Stromal cell of bone marrow (primary cell): ENCODE measurements at regions not wholly inside any gene's neighbourhood (a gene's known extent, or its start where the extent isn't known, plus 50 kb on each side); places are given as distances from the start of the nearest gene placed in this dataset.
"Not testable (repeated sequence)": the region's sequence is repeated elsewhere in the genome, so short reads cannot be mapped to it uniquely, and the experiment has no call there.

Experiments
- DNase-seq: peaks from one replicate; pipeline ENCODE4 v3.0.0-alpha.2; 2012; ENCODE audit warnings: low read depth

DNA sequence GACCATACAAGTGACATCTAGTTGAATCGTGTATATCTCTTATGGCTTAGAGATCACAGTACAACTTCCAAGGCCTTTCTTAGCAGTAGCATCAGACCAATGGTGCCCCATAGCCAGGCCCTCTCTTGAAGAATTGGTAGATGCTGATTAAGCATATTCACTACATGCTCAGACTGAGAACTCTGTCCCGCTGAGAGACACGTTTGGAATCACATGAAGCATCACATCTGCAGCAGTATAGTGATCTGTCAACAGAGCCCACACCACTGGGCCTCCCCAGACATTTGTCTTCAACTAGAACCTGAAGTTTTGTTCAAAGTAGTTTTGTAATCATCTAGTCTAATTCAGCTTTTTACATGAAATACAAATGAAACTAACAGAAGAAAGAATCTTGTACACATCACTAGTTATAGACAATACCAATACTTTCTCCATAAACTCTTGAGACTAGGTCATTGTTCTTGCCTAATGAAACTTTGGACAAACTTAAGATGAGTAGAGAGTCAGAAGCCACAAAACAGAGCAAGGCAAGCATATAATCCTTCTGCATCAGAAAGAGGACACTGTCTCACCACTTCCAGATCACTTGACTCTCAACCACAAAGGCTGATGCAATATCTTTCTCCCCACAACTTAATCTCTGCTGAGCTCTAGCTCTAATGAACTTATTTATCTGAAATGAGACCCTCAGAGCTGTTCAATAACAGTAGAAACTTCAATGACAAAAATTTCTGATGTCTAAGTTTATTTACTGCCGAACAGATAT lies 182.7 kb downstream of the TBX18 start:
- DNase-seq: peak; percentile 78

DNA sequence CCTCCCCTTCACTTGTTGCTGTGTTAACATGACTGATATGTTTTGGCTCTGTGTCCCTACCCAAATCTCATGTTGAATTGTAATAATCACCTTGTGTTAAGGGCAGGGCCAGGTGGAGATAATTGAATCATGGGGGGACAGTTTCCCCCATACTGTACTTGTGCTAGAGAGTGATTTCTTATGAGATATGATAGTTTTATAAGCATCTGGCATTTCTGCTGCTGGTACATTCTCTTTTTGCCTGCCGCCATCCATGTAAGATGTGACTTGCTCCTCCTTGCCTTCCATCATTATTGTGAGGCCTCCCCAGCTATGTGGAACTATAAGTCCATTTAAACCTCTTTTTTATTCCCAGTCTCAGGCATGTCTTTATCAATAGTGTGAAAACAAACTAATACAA lies 185.0 kb downstream of the TBX18 start:
- DNase-seq: no peak

DNA sequence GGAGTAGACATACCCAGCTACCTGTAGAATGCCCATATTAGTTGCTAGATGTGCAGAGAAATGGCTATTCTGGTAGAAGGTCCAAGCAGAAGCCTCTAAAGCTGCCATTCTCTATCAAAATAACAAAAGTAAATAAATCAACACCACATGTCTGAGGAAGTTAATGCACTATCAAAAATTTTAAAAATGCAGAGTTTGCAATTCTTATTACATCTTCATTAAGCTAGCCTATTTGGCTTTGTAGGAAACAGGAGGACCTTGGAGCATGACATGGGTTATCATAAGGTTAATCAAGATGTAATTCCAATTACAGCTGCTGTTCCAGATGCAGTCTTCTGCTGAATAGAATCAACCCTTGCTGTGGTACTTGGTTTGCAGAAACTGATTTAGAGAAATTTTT lies 188.4 kb downstream of the TBX18 start:
- no peak for DNase-seq

DNA sequence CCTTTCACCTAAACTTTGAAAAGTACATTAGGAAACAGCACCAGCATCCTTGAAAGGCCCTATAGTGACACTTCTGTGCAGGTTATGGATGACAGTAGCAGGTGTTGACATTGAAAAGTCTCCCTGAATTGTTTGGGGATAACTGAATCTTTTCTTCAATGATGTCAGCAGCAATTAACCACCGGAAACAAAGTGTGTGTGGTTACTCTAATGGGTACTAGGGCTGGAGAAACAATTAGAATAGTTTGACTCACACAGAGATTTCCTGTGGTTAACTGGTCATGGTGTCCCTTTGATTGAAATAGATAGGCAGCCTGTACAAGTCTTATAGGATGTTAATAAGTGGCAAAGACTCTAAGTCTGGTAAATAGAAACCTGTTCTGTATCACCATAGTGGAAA lies 189.1 kb downstream of the TBX18 start:
- DNase-seq: no peak

DNA sequence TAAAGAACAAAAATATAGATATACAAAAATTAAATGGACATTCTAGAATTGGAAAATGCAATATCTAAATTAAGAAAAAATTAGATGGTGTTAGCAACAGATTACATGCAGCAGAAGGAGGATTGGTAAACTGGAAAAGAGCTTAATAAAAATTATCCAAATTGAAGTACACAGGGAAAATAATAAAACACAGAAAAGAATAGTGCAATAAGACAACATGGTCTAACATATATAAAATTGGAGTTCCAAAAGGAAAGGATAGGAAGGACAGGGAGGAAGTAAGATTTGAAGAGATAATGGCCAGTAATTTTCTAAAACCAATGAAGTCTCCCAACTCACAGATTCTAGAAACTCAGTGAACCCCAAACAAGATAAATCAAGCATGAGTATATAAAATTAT lies 194.5 kb downstream of the TBX18 start:
- DNase-seq: no peak

DNA sequence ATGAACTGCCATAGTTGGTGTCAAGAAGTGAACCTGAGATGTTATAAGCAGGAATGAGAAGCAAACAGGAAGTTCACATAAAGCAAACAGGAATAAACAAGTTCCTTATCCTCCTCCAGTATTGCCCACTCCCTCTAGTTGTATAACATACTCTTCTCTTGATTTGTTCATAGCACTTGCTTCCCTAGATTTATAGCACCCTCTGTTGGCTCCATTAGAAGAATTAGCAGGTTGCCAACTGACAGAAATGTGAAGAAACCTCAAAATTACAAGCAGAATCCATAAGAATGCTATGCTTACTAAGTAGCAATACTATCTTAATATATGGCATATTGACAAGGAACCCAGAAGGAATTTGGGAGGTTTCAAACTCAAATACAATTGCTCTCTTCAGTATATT lies 195.4 kb downstream of the TBX18 start:
- no peak for DNase-seq

DNA sequence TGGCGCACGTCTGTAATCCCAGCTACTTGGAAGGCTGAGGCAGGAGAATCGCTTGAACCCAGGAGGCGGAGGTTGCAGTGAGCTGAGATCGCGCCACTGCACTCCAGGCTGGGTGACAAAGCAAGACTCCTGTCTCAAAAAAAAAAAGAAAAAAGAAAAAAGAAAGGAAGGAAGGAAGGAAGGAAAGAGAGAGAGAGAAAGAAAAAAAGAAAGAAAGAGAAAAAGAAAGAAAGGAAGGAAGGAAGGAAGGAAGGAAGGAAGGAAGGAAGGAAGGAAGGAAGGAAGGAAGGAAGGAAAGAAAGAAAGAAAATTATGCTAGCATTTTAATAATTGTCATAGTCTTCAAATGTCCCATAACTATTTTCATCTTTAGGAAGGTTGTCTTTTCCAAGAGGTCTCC lies 198.7 kb downstream of the TBX18 start:
- DNase-seq: not testable (repeated sequence)

DNA sequence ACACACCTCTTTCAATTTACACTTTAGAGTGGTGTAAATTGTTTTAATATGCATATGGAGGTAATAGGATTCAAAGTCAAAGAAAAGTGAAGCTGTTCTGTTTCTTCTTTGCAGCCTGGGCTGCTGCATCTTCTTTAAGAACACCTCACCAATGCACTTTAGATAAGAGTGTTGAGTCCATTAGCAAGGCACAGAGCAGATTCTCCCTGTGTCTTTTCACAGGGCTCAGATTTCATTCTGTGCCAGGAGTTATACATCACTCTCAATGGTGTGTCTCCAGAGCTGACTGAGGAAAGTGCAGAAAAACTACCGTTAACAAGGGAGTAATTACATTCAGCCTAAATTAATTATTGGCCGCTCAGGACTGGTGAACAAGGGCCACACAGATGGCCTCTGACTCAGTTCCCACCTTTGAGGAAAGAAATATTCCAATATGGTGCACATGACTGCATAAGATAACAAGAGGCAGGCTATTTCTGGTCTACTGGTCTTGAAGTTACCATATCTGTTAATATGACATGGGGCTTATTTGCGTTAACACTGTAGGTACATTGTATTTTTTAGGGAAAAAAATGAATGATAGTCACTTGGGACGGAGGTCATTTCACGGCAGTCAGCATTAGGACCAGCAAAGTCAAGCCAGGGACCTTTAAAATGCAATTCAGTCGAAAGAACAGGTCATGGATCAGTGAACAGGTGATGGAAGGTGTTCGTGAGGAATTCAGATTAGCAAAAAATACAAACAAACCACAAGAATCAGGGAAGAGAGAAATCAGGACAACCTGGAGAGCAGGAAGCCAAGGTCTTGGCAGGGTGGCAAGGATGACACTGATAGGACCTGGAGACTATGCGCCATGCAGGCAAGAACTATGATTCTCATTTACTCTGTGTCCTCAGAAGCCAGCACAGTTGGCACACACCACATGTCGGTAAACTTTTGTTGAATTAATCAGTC lies 203.7 kb downstream of the TBX18 start:
- no peak for DNase-seq

DNA sequence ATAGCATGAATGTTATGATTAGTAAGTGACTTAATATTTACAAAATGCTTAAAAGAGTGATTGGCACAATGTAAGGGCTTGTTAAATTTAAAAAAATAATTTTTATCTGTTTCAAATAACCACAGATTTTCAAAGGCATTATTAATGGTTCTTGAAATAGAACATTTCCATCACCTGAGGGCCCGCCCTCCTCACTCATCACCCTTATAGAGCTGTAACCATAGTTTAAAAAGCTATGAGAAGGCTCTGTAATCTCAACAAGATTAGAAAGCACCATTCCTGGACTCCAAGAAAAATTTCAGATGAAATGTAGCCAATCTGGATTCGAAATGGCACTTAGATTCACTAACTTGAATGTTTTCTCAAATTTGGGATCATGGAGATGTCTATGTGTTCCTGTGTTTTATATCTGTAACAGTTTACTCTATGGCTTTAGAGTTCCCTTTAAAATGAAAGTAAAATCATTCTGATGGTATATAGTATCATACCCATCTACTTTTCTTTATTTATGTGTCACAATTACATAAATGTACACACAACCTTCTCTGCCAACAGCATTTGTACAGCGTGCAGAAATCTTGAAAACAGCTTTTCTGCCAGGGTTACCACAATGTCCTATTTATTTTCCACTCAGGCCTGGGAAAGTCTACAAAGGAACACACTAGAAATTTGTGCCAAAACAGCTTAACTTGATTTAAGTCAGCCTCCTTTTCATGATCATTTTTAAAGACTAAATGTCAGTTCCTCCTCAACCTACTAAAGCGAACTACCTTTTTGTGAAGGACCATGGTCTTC lies 207.7 kb downstream of the TBX18 start:
- DNase-seq: no peak

DNA sequence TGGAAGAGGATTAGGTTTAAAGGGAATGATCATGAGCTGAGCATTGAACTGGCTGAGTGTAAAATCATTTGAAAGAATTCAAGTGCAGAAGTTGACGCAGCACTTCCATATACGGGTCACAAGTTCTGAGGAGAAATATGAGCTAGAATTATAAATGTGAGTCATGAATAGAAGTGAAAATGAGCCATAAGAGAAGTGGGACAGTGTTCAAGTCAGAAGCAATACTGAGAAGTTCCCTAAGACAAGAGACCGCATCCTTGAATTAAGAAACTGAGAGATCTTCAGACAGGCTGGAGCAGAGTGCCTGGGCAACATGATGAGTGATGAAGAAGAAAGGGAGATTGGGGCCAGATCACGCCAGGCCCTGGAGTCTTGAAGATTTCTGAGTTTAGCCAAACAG lies 209.7 kb downstream of the TBX18 start:
- peak; percentile 23 for DNase-seq

DNA sequence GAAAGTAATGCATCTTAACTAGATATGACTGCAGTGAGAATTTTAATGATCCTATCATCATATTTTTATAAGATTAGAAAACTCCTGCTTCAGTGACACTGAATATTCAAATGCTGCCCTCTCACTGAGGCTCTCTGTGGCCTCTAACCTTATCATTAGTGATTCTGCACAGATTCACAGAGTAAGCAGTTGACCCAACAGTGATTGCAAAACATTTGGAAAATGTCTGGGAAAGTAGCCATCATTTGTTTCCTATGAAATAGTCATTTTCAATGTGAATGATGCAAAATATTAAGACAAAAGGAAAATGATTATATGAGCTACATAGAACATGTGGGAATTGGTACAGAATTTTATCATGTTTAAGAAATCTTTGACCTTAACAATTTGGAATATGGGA lies 210.3 kb downstream of the TBX18 start:
- peak; percentile 80 for DNase-seq

DNA sequence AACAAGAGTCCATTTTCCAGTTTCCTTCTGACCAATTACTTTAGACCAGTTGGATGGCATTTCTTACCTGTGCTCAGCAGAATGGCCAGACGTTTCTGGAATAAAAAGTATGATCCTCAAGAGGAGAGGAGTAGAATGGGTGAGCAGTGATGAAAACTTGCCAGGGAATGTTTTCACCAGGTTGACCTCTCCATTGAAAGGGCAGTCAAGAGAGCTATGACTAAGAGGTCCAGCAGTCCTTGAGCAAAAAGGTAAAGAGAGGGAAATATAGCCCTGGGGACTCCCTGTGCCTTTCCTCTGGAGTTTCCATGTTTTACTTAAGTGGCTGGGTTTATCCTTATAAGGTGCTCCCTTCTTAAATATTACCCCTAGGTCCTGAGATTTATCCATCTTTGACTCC lies 210.9 kb downstream of the TBX18 start:
- DNase-seq: no peak

DNA sequence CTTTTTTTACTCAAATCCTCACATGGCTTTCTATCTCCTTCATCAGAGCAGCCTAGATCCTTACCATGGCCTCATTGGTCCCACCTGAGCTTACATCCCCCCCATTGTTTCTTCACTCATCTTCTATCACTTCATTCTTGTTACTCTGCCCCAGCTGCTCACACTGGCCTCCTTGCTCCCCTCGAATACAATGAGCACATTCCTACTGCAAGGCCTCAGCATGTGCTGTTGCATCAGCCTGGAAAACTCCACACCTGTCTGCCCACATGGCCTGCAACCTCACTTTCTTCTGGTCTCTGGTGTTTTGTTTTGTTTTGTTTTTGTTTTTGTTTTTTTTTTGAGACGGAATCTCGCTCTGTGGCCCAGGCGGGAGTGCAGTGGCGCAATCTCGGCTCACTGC lies 212.6 kb downstream of the TBX18 start:
- DNase-seq: no peak

DNA sequence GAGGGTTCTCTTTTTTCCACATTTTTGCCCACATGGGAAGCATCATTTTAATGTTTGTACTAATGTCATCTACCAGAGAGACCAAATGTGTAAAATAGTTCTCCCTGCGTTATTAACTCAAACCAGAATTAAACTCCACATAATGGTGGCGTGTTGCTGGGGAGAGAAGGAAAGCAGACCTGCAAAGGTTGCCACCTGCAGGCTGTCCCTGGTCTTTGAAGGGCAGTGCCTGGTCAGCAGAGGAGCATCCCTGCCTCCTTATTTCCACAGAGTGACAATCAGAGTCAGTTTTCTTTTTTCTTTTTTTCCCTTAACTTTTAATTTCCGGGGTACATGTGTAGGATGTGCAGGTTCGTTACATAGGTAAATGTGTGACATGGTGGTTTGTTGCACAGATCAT lies 214.5 kb downstream of the TBX18 start:
- no peak for DNase-seq

DNA sequence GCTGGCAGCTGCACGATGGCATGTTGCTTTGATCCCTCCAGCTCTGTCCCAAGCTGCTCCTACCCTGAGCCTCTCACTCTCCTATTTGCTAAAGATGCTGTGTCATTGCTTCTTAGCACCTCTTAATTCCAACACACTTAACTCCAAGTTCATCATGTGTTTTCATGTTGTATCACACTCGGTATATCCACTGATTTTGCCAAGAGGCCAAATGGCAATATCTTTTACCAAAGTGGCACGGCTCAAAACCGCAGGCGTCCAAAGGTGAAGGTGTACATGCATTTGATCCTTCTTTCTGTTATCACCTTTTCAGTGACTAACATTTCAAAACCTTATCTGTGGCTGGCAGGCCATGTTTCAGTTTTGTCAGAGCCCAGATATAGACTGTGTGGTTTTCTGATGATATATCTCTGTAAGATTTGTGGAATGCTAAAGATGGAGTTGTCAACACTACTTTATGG lies 217.0 kb downstream of the TBX18 start:
- DNase-seq: no peak

DNA sequence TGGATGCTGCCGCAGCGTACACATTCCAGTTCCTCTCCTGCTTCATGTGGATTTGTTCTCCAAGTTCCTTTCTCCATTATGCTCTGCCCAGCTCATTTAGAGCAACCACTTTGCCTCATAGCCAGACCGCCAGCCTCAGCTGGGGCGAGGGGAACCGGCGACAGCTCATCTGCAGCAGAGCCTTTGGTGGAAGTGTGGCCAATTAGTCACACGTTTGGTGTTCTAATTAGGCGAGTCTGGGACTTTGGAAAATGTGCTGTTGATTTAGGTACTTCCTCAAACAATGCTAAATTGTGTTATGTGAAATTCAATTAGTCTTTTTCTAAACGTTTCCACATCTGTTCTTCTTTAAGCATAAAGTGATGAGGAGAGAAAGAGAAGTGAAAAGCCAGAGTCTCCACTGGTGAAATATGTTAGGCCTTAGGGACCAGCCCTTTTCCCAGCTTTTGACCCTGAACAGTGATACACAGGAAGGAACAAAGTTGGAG lies 217.9 kb downstream of the TBX18 start:
- peak; percentile 62 for DNase-seq

DNA sequence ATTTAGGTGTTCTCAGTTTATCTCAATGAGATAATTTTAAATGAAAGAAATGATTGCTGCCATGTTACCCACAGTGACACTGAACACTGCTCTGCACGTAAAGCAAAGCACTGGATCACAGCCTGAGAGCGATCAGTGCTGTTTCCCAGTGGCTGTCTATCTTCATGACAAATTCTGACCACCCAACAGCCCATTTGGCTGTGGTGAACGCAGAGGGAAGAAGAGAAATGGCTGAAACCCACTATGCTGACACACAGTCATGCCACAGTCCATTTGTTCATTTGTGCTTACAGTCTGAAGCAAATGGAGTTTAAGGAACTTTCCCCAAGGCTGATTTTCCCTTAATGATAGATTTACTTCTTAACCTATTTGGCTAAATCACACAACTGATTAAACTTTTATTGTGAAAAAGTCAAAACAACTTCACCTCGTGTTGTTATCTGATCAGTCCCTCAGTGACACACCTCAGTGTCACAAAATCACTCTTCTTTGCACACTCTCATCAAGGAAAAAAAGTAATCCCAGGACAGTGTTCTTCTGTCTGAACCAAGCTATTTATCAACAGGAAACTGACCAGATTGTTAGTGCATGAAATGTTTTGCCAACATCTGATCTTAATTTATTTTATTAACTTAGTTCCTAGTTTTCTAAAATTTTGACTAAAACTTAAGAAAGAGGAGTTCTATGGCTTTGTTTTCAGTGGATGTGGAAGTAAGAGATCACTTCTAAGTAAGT lies 225.1 kb downstream of the TBX18 start:
- DNase-seq: no peak

DNA sequence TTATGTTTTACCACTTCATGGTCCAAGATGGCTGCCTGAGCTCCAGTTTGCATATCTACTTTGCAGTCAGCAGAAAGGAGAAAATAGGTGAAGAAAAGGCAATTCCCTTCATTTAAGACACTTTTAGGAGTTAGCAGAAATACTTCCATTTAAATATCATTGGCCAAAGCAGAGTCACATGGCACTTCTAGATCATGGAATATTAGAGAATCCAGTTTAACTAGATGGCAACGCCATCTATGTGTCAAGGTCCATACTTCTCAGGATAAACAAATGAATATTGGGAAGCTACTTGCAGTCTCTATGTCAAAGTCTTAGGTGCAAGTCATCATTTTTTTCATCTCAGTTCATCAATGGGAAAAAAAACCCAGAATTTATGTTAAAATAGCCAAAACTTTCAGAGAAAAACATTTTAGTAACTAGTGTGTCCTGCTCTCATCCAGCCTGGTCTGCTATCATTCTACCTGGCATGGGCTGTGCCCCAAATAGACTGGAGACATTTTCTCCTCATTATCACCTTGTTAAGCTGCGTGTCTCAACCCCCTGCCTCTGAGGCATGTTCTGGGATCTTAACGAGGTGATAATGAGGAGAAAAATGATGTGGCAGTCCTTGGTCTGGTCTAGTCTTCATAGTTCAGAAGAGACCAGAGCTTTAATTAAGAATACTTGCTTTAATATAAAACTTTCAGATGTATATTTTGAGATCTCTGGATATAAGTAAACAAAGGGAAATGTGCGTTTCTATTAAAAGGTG lies 227.3 kb downstream of the TBX18 start:
- no peak for DNase-seq

DNA sequence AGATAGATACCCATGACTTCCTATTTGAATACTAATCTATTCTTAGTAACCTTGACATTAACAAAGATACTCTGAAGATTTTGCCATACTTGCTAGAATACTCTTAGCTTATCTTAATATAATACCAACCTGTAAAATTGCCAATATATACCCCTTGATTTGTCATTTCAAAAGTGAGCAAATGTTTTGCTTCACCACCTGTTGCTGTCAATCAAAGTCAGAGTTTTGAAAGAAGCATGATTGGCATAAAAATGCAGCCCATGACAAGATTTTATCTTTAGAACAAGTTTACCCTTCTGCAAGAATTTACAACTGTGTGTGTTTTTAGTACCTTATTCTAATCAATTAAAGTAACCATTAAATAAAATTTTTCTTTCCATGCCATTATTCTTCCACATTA lies 236.2 kb downstream of the TBX18 start:
- no peak for DNase-seq

DNA sequence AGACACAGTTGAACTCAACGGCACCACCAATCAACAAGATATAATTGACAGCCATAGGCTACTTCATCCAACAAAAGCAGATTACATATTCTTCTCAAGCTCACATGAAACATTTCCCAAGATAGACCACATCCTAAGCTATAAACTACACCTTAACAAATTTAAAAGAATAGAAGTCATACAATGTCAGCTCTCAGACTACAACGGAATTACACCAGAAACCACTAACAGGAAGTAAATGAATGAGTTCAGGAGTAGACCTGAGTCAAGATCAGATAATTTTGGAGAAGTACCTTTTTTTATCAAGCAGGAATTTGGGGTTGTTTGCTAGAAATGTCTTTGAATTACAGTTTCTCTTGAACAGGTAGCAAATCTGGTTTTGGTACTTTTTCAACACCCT lies 237.8 kb downstream of the TBX18 start:
- DNase-seq: no peak

DNA sequence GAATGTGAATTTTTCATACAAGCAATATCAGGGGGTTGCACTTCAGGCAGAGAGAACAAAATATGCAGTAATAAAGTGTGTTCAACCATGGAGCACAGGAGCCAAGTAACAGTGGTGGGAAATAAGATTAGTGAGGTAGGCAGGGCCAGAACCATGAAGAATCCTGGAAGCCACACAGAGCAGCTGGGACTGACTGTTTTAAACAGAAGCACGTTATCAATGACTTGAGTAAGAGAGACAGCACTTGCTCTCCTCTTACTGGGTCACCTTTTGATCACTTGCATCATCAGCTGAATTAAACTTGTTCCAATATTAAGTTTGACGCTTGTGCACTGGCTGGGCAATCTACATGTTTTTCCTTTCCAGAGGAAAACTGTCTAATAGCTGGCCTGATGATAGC lies 238.5 kb downstream of the TBX18 start:
- DNase-seq: no peak
